Mesenchymal stem cell (in vitro differentiated cells and primary cell): ENCODE measurements at regions not wholly inside any gene's neighbourhood (a gene's known extent, or its start where the extent isn't known, plus 50 kb on each side); places are given as distances from the start of the nearest gene placed in this dataset.

Source experiments
- DNase-seq: peaks from one replicate; pipeline ENCODE4 v3.0.0-alpha.2; 2013
- H2AFZ ChIP-seq: one replicate; pipeline ENCODE4 v1.6.1; 2013; ENCODE audit warnings: low read depth, mild to moderate bottlenecking, control low read depth, inconsistent platforms, low read length, moderate library complexity
- H2AK5ac ChIP-seq: 2 replicates; pipeline ENCODE4 v1.6.1; 2013; ENCODE audit warnings: low read length, moderate library complexity, mild to moderate bottlenecking, inconsistent platforms; ENCODE audit not compliant: severe bottlenecking
- H2BK120ac ChIP-seq: one replicate; pipeline ENCODE4 v1.6.1; 2013; ENCODE audit warnings: low read depth, mild to moderate bottlenecking, inconsistent platforms, low read length, moderate library complexity
- H2BK12ac ChIP-seq, 2 experiments: one replicate each; pipeline ENCODE4 v1.6.1; 2013; ENCODE audit warnings: inconsistent platforms in 2 of 2, low read length in 2 of 2, mild to moderate bottlenecking in 2 of 2, moderate library complexity in 2 of 2, control low read depth in 1 of 2
- H2BK15ac ChIP-seq: one replicate; pipeline ENCODE4 v1.6.1; 2013; ENCODE audit warnings: mild to moderate bottlenecking, low read depth, inconsistent platforms; ENCODE audit not compliant: poor library complexity, severe bottlenecking
- H2BK5ac ChIP-seq: 2 replicates; pipeline ENCODE4 v1.6.1; 2013; ENCODE audit warnings: low read depth, mild to moderate bottlenecking, low read length, control low read depth, inconsistent platforms; ENCODE audit not compliant: poor library complexity, severe bottlenecking
- H3K14ac ChIP-seq, 2 experiments: one replicate each; pipeline ENCODE4 v1.6.1; 2013; ENCODE audit warnings: inconsistent platforms in 2 of 2, low read length in 2 of 2, control low read depth in 1 of 2, mild to moderate bottlenecking in 1 of 2, moderate library complexity in 1 of 2
- H3K18ac ChIP-seq, 2 experiments: one replicate each; pipeline ENCODE4 v1.6.1; 2013; ENCODE audit warnings: inconsistent platforms in 2 of 2, low read length in 2 of 2, control low read depth in 1 of 2, low read depth in 1 of 2, mild to moderate bottlenecking in 1 of 2
- H3K23ac ChIP-seq, 2 experiments: one replicate each; pipeline ENCODE4 v1.6.1; 2013; ENCODE audit warnings: inconsistent platforms in 2 of 2, low read length in 2 of 2, mild to moderate bottlenecking in 2 of 2, moderate library complexity in 2 of 2, control low read depth in 1 of 2
- H3K27ac ChIP-seq: 2 replicates; pipeline ENCODE4 v1.5.1; 2013; ENCODE audit warnings: mild to moderate bottlenecking, moderate library complexity, low read length, control low read depth, inconsistent platforms; ENCODE audit not compliant: poor library complexity, severe bottlenecking
- H3K27me3 ChIP-seq, 2 experiments: 2 replicates each; pipeline versions ENCODE4 v1.6.1 to v1.7.0; 2013; ENCODE audit warnings: low read length in 2 of 2, mild to moderate bottlenecking in 2 of 2, moderate library complexity in 2 of 2, control low read depth in 1 of 2, inconsistent platforms in 1 of 2; ENCODE audit not compliant: control insufficient read depth in 1 of 2, insufficient read depth in 1 of 2
- H3K36me3 ChIP-seq, 2 experiments: 2 replicates each; pipeline versions ENCODE4 v1.6.1 to v1.7.0; 2013; ENCODE audit warnings: low read length in 2 of 2, control low read depth in 1 of 2, inconsistent platforms in 1 of 2, low read depth in 1 of 2, mild to moderate bottlenecking in 1 of 2; ENCODE audit not compliant: insufficient read depth in 2 of 2, control insufficient read depth in 1 of 2
- H3K4ac ChIP-seq, 2 experiments: one replicate each; pipeline ENCODE4 v1.6.1; 2013; ENCODE audit warnings: inconsistent platforms in 2 of 2, low read length in 2 of 2, mild to moderate bottlenecking in 2 of 2, moderate library complexity in 2 of 2, control low read depth in 1 of 2, low read depth in 1 of 2
- H3K4me1 ChIP-seq: 2 replicates; pipeline ENCODE4 v1.6.1; 2013; ENCODE audit warnings: low read depth, low read length, control low read depth; ENCODE audit not compliant: control insufficient read depth, insufficient read depth
- H3K4me2 ChIP-seq: 2 replicates; pipeline ENCODE4 v1.6.1; 2013; ENCODE audit warnings: low read length, mild to moderate bottlenecking, inconsistent platforms; ENCODE audit not compliant: poor library complexity, severe bottlenecking
- H3K4me3 ChIP-seq, 2 experiments: 2 replicates each; pipeline versions ENCODE4 v1.5.1 to v1.7.0; 2013; ENCODE audit warnings: low read length in 2 of 2, mild to moderate bottlenecking in 2 of 2, control low read depth in 1 of 2, low read depth in 1 of 2; ENCODE audit not compliant: insufficient read depth in 1 of 2
- H3K79me1 ChIP-seq: replicated peaks from 2 replicates; pipeline ENCODE4 v1.6.1; 2013; ENCODE audit warnings: mild to moderate bottlenecking, control low read depth, low read length, inconsistent platforms; ENCODE audit not compliant: poor library complexity, severe bottlenecking
- H3K9ac ChIP-seq: 2 replicates; pipeline ENCODE4 v1.7.0; 2013; ENCODE audit warnings: mild to moderate bottlenecking, low read length, moderate library complexity
- H3K9me3 ChIP-seq: 2 replicates; pipeline ENCODE4 v1.7.0; 2013; ENCODE audit warnings: mild to moderate bottlenecking, low read length; ENCODE audit not compliant: control insufficient read depth
- H4K8ac ChIP-seq: one replicate; pipeline ENCODE4 v1.6.1; 2013; ENCODE audit warnings: inconsistent platforms, mild to moderate bottlenecking, low read length, moderate library complexity
- H4K91ac ChIP-seq: one replicate; pipeline ENCODE4 v1.6.1; 2013; ENCODE audit warnings: mild to moderate bottlenecking, low read length, inconsistent platforms
- WGBS: methylation state at CpG from one replicate; pipeline ENCODE4 v1.1.7; 2013; ENCODE audit warnings: mixed read lengths; 5-methylcytosine and 5-hydroxymethylcytosine counted together

GRCh38 chr5:121315786-121316185 is 535.9 kb upstream of the FTMT start:
- WGBS: 72% methylated on average over 1 of the region's 1 CpG
- no peak overlapping the region for H3K14ac ChIP-seq
- H3K23ac ChIP-seq: no peak overlapping the region
- peaks cover 3% of the 10 kb centered on the region for H3K4me1 ChIP-seq
- H2BK12ac ChIP-seq: no peak overlapping the region
- no peak overlapping the region for H3K4ac ChIP-seq
- no peaks in the 10 kb centered on the region for H3K9me3 ChIP-seq
- no peak overlapping the region for H3K4me2 ChIP-seq
- no peak overlapping the region for H2BK15ac ChIP-seq
- H2BK5ac ChIP-seq: no peak overlapping the region
- DNase-seq: no peak
- no peak overlapping the region for H4K91ac ChIP-seq
- H3K27me3 ChIP-seq: no peaks in the 10 kb centered on the region
- no peak overlapping the region for H3K18ac ChIP-seq
- no peak overlapping the region for H2BK120ac ChIP-seq
- H3K27ac ChIP-seq: no peak overlapping the region
- no peak overlapping the region for H3K4me3 ChIP-seq
- H3K79me1 ChIP-seq: no peaks in the 10 kb centered on the region
- no peak overlapping the region for H3K9ac ChIP-seq
- peaks cover 0 to 2% of the 10 kb centered on the region in 2 experiments for H3K36me3 ChIP-seq
- no peak overlapping the region for H4K8ac ChIP-seq
- H2AFZ ChIP-seq: no peak overlapping the region
- H2AK5ac ChIP-seq: no peak overlapping the region

GRCh38 chr5:121319292-121319691 is 532.4 kb upstream of the FTMT start:
- Histone ChIP-seq H3K18ac (no peak overlapping the region), H4K91ac (no peak overlapping the region), H3K4me3 (no peak overlapping the region), H3K4me1 (peaks cover 3% of the 10 kb centered on the region), H3K23ac (no peak overlapping the region), H3K9ac (no peak overlapping the region), H3K27me3 (no peaks in the 10 kb centered on the region), H2BK15ac (no peak overlapping the region), H3K27ac (no peak overlapping the region), H3K9me3 (no peaks in the 10 kb centered on the region), H3K14ac (no peak overlapping the region), H3K79me1 (no peaks in the 10 kb centered on the region), H3K4ac (no peak overlapping the region), H2BK120ac (no peak overlapping the region), H2BK12ac (no peak overlapping the region), H2BK5ac (no peak overlapping the region), H4K8ac (no peak overlapping the region), H3K36me3 (peaks cover 0 to 2% of the 10 kb centered on the region in 2 experiments), H3K4me2 (no peak overlapping the region), H2AFZ (no peak overlapping the region), H2AK5ac (no peak overlapping the region)
- no peak for DNase-seq
- 80% methylated on average over 1 of the region's 1 CpG for WGBS

DNA sequence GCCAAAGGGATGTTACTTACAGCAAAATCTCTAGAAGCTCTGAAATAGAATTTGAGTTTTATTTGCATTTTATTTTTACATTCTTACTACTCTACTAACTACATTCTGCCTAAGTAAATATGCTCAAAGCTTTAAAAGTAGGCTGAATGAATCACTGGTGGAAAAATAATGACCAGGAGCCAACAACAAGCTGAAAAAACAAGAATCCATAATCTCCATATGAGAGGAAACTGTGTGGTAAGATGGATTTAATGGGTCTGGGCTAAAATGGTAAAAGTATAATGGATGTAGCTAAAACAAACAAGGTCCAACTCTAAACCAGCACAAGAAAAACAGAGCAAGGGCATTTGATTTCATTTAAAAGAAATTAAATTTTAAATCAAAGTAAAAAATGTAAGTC is 525.8 kb upstream of the FTMT start:
- no peaks in the 10 kb centered on the region for H3K79me1 ChIP-seq
- H2BK12ac ChIP-seq: no peak overlapping the region
- H3K4me1 ChIP-seq: no peaks in the 10 kb centered on the region
- no peak overlapping the region for H2BK15ac ChIP-seq
- no peak overlapping the region for H3K14ac ChIP-seq
- no peak overlapping the region for H2BK5ac ChIP-seq
- no peak for DNase-seq
- no peaks in the 10 kb centered on the region for H3K27me3 ChIP-seq
- H3K36me3 ChIP-seq: no peaks in the 10 kb centered on the region
- no peak overlapping the region for H3K4me2 ChIP-seq
- H3K27ac ChIP-seq: no peak overlapping the region
- H3K4me3 ChIP-seq: no peak overlapping the region
- H3K4ac ChIP-seq: no peak overlapping the region
- H3K9ac ChIP-seq: no peak overlapping the region
- H3K18ac ChIP-seq: no peak overlapping the region
- no peak overlapping the region for H4K91ac ChIP-seq
- no peak overlapping the region for H3K23ac ChIP-seq
- no peak overlapping the region for H2AFZ ChIP-seq
- no peak overlapping the region for H2BK120ac ChIP-seq
- no peak overlapping the region for H2AK5ac ChIP-seq
- no peak overlapping the region for H4K8ac ChIP-seq
- H3K9me3 ChIP-seq: no peaks in the 10 kb centered on the region

- H3K14ac ChIP-seq: no peak overlapping the region
- no peaks in the 10 kb centered on the region for H3K27me3 ChIP-seq
- no peaks in the 10 kb centered on the region for H3K4me1 ChIP-seq
- no peak overlapping the region for H3K9ac ChIP-seq
- no peaks in the 10 kb centered on the region for H3K9me3 ChIP-seq
- H3K23ac ChIP-seq: no peak overlapping the region
- H2BK12ac ChIP-seq: no peak overlapping the region
- no peak for DNase-seq
- no peak overlapping the region for H3K18ac ChIP-seq
- no peak overlapping the region for H2BK15ac ChIP-seq
- no peak overlapping the region for H3K4me3 ChIP-seq
- no peak overlapping the region for H3K4me2 ChIP-seq
- no peak overlapping the region for H2AK5ac ChIP-seq
- no peak overlapping the region for H4K91ac ChIP-seq
- H2AFZ ChIP-seq: no peak overlapping the region
- H3K36me3 ChIP-seq: no peaks in the 10 kb centered on the region
- H3K4ac ChIP-seq: no peak overlapping the region
- H2BK120ac ChIP-seq: no peak overlapping the region
- H2BK5ac ChIP-seq: no peak overlapping the region
- H4K8ac ChIP-seq: no peak overlapping the region
- no peaks in the 10 kb centered on the region for H3K79me1 ChIP-seq
- no CpG with 5 or more reads among the region's 4 CpGs for WGBS
- H3K27ac ChIP-seq: no peak overlapping the region
These were observed 501.3 kb upstream of the FTMT start for GRCh38 chr5:121350181-121350930.
